NCI-H748 treated with DMSO at 0.1 percent for 48 hours (cell line): ENCODE measurements at regions not wholly inside any gene's neighbourhood (a gene's known extent, or its start where the extent isn't known, plus 50 kb on each side); places are given as distances from the start of the nearest gene placed in this dataset.

Experiments used
- DNase-seq: peaks from one replicate; lab custom pipeline; 2025; lab: John Stamatoyannopoulos, UW

DNA sequence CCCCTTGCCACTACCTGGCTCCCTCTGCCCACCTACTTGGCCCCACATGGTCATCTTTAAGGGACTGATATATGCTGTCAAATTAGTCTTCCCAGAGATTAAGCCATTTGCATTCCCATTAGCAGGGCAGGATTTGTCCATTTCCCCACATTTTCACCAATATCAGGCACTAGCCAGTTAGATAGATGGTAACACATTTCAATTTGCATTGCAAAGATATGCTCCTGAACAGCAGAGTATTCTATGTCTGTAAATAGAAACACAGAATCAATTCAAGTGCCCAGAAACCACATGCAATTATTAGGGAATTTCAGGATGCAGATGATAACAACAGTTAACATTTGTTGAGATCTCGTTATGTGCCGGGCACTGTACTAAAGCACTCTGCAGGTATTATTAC lies 92.6 kb upstream of the IL12B start:
- DNase-seq: no peak

DNA sequence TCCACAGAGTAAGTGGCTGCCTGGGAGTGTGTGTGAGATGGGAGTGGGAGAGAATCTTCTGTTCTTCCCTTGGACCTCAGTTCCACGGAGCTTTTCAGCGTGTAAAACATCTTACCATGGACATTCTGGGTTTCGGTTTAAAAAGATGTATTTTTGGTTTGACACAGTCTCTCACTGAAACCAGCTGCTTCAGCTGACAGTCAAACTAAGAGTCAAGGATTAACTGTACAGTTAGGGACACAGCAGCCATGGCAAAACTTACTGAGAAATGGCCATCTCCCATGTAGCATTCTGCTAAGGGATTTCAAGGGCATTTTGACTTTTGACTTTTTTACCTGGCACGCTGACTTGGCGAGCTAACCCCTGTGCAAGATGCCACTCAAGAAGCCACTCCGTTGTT lies 93.8 kb upstream of the IL12B start:
- no peak for DNase-seq

DNA sequence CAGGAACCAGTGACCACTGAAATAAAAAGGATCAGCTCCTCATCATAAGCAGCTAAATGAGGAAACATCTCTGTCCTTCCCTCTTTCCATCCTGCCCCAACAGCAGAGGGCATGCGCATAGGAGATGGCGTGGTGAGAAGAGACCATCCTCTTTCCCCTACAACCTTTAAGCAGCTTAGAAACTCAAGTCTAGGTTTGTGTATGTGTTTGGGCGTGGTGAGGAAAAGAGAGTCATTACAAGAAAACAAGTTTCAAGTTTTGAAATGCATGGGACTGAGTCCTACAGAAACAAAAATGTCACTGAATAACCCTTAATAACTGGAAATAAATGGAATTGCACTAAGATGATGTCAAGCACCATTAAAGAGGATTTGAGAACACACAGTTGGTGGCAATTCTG lies 96.4 kb upstream of the IL12B start:
- DNase-seq: no peak

DNA sequence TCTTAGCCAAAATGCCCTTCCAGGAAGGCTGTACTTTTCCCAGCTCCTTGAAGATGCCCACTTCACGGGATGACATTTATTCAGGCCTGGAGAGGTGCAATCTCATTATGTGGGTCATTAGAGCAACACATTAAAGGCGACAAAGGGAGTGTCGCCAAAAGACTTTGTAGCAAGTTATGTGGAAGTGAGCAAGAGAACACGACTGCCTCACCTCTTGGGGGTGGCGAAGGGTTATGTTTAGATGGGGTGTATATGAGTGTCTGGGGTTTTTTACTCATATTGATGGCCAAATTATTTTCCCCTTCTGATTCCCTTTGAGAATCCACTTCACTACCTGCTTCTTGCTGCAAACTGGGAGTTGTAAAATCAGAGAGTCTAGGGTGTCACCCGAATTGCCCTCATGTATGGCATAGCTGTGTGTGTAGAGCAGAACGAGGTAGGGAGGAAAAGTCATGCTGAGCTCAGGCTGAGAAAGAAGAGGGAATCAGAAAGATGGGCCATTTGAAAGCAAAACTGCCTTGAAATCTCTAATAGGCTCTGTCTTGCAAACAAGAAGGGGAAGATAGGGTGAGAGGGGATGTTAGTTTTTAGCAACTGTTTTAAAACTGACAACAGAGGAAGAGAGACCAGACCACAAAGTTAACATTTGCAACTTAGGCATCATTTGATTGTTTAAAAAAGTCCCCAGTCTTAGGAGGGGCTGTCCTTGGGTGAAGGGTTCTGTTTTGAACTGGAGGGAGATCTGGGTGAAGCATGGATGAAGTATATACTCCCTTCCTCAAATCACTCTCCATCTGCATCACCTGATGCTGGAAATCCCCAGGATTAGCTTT lies 97.1 kb upstream of the IL12B start:
- no peak for DNase-seq

DNA sequence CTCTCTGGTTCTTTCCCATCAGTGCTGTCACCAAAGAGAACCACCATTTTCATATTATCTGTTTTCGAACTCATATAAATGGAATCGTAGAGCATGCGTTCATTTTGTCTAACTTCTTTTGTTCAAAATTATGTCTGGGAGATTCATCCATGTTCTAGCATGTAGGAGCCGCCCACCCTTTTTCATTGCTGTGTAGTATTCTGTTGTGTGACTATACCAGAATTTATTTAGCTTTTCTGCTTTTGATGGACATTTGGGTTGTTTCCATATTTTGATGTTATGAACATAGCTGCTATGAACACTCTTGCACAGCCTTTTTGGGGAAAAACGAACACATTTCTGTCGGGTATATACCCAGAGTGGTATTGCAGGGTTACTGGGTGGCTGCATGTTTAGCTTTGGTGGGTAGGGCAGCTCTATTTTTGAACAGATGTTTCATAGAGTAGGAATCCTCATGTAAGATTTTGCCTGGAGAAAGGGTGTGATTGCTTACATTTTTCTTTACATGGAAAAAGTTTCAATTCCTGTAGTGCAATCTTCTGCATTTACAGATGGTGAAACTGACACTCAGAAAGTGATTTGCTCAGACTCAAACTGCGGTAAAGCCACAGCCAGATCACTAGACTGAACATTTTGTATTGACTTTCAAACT lies 100.2 kb upstream of the IL12B start:
- DNase-seq: no peak

DNA sequence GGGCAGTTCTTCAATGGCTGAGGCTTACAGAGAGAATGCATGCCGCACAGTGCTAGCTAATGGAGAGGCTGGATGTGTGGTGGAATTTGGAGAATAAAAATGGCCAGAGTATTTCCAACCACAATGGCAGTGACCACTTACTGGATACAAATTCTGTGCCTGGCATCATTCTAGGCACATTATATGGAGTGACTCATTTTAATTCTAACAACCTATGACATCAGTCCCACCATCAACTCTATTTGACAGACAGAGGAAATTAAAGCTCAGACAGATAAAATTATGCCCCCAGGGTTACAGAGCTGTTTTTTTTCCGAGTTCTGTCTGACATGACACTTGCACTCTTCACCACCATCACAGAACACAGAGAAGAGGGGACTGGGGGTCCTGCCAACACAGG lies 105.6 kb upstream of the IL12B start:
- DNase-seq: no peak

DNA sequence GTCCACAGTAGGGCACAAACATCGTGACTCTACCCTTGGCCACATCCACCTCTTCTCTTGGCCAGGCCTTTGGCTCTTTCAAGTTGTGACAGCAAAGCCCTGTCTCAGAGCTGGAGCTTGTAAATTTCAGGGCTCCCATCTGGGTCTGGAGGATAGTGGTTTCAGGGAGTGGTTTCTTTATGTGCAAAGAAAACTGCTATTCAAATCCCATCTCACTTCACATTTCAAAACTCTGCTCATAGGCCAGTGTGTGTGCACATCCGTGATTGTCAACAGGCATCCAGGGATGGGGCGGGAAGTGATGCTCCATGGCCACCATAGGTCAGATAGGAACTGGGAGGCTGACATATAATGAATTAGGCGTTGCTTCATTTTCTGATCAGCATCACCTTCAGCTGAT lies 107.8 kb upstream of the IL12B start:
- DNase-seq: no peak

DNA sequence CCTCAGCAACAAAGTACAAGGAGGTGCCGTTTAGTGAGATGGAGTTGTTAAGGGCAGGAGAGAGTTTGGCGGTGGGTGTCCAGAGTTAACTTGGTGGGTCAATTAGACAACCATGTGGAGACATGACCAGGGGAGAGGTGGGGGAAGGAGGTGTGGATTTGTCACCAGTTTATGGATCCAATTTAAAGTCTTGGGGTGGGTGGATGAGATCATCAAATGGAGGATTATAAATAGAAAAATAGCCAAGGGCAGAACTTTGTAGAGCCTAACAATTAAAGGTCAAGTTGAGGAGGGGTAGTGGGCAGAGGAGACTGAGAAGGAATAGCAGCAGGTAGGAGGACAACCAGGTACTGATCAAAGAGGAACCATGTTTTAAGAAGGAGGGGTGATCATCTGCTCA lies 108.7 kb upstream of the IL12B start:
- no peak for DNase-seq

DNA sequence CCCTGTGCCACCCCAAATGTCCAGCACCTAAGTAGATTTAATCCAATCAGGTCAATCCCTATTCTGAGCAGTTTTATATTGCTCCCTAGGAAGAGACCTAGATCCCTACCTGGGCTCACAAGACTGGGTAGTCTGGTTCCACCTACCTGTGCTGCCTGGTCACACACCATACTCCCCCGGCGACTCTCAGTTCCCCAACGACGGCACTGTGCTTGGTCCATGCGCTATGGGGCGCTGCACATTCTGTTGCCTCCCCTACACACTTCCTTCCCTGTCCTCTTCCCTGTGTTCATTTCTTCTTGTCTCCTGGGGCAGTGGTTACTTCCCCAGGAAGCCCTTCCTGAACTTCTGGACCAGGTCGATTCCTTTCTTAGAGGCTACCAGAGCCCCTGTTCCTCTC lies 109.9 kb upstream of the IL12B start:
- no peak for DNase-seq

DNA sequence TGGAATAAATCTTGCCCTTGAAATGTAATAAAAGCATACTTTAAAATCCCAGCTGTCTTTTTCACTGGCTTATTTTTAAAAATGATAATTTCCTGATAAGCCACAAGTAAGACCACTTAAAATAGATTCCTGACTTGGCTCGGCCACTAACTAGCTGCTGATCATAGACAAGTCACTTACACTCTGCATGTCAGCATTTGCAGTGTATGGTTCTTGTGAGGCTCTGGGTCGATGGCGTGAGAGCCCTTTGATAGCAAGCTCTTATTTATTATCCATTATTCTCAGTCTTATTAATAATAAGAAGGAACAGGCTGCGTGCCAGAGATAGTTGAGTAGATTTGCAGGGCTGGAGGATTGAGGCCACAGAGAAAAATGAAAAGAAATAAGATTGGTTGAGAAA lies 110.7 kb upstream of the IL12B start:
- DNase-seq: no peak

DNA sequence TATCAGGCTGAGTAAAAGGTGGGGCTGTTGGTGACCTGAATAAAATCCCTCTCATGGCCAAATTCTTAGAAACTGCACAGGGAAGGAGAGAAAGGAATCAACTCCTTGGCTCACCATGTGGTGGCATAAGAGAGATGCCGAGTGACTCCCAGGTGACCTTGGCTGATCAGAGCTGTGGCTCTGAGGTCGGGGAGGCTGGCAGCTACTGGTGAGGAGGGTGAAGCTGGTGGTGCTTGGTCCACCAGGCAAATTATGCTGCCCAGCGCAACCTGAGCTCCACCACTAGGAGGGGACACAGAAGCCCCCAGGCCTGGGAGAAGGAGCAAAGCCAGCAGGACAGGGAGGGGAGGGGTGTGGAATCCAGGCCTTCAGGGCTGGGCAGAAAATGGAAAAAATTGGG lies 111.2 kb upstream of the IL12B start:
- DNase-seq: no peak

DNA sequence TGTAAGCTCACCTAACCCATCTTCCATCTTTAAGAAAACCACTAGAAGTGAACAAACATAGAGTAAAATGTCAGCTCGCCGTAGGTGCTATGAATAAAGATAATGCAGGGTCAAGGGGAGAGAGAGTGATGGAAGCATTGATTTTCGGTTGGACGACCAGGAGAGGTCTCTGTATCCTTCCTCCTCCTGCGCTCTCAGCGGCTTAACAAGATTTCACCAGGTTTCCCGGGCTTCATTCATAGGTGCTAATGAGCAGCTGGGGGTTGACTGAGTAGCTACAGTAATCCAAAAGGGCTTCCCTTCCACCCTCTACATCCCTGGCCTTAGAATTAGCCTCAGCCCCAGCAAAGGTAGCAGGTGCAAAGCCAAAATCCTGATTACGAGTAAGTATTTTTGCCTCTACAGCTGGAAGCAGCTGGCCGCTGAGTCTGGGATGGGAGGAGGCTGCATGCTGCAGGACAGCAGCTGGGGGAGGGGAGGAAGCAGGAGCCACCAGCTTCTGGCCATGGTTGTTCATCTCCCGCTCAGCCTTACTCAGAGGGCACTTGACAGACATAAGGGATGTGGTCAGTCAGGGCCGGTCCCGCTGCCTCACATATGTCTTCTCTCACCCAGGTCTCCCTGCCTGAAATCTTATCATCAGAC lies 112.0 kb upstream of the IL12B start:
- DNase-seq: no peak

DNA sequence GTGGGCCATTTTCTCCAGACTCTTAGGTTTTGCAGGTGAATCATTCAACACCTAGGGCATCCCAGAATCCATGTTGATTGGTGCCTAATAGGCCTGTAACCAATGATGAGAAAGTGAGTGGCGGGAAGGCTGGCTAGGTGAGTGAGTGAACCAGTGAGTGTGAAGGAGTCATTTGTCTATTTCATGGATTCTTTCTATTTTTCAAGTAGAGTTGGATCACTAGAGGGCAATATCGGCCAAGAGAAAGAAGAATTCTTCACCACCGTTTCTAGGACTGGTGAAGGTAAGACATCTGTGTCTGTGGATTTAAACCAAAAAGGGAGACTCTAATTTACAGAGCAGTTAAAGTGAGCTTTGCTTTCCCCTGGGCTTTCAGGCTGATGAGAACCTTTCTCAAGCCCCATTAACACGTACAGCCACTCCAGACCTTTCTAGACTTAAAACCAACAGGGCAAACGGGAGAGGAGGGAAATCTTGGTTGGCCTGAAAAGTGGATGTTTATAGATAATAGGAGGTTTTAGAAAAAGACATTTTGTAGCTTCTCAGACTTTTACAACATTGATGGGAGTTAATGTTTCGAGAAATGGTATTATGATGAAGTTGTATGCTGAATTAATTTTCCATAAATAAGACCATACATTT lies 114.3 kb upstream of the IL12B start:
- peak; percentile 63 for DNase-seq

DNA sequence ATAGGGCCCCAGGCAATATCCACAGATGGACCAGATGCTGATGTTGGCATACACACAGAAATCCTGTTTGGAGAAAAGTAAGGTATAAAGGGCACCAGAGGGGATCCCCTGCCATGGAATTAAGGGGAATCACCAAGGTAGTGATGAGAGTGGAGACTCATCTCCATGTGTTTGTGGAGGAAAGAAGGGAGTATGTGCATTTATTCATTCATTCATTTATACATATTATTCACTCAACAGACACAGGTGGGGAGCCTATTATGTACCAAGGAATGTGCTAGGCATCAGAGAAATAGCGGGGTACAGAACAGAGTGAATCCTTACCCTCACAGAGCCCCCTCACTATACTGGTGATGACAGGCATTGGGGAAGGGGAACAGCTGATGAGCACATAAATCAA lies 116.8 kb upstream of the IL12B start:
- no peak for DNase-seq

DNA sequence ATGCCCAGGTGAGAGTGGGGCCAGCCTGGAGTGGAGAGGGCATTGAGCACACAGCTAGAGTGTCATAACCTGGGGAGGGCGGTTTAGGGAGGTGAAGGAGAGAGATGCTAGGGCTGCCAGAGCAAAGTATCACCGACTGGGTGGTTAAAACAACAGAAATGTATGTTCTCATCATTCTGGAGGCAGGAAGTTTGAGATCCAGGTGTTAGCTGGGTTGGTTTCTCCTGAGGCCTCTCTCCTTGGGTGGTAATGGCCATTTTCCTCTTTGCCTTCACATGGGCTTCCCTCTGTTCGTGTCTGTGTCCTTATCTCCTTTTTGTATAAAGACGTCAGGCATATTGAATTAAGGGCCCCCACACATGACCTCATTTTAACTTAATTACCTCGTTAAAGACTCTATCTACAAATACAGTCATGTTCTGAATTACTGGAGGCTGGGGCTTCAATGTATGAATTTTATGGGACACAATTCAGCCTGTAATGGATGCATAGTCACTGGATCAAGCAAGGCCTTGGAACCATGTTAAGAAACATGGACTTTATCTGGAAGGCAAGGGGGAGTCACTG lies 118.6 kb upstream of the IL12B start:
- no peak for DNase-seq

DNA sequence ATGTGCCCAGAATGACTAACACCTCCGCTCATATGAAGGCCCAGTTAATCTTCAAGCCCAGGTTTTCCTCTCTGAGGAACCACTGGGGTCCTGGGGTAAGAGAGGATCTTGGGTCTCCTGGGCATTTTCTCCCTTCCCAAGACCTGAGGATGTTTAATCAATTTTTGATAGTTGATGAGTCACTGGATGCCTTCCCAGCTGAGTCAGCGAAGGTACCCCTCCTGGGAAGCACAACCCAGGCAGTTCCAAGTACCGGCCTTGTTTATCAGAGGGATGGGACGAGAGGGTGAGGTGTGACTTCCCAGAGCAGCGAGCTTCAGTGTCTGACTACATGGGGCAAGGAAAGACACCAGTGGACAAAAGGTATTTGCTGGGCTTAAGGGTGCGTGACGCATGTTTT lies 119.6 kb upstream of the IL12B start:
- DNase-seq: no peak

DNA sequence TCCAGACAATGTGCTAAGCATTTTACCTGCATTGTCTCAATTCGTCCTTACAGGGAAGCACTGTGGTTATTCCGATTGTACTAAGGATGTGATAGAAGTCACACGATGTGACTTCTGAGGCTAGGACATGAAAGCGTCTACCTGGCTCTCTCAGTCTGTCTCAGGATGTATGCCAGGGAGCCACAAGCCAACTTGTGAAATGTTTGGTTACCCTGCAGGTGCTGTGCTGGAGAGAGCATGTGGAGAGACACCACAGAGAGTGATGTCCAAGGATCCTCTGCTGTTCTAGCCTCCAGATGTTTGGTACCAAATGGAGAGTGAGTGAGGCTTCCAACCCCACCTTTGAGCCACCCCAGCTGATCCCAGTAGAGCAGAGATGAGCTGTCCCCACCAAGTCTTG lies 120.1 kb upstream of the IL12B start:
- DNase-seq: no peak

DNA sequence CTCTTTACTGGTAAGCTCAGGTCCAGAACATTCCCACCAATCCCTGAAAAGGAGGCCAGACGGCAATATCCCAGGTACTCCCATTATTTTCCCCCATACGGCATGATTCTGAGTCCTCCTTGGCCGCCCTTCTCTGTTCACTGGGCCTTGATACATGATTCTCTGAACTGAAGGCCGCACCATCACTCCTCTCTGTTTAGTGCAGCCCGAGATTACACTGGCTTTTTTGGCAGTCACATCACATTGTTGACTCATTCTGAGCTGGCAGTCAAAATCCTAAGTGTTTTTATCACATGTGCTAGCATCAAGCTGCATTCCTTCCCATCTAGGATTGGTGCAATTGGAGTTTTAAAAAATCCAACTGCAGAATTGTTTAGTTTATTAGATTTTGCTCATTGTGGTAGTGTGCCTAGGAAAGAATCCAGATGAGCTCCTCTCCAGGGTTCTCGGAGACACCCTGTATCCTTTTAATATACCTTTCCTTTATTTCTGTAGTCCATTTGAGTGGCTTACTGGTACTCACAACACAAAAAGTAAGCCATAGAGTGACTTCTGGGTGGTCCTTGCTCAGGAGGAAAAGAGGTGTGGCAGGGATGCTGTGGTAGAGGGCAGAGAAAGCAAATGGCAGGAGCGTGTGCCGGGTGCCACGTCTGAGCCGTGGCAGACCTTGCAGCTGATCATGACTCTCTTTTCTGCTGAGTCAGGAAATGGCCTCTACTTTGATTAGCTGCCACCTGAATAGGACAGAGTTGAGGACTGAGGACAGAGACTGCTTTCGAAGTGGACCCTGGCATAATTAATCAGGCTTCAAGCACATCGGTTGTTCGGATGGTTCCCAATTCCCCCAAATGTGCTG lies 121.1 kb upstream of the IL12B start:
- no peak for DNase-seq

DNA sequence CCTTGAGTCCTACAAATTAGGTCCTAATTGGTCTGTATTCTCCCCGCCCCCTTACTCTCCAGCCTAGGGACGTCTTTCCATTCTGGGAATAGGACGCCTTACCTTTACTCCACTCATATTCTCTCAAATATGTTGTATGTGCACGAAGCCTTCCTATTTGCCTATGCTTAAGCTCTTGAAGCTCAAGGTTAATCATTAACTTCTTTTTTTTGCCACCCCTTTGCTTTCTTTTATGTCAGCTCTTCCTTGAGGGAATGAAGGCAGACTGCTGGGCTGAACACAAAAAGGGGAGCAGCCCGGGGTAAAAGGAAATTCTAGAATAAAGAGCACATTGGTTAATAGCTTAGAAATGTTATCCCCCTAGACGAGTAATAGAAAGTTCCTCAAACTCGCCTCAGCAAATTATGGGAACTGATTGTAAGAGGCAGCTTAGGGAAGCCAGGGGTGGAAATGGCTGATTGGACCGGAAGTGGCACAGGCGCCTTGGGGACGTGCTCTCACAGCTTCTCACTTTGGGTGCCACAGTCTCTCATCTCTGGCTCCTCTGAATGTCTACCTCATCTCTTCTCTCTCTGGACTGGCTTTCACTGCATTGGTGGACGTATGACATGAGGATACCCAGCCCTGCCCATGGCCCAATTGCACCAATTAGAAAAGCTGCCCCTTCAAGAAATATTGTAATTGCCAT lies 122.3 kb upstream of the IL12B start:
- DNase-seq: no peak

DNA sequence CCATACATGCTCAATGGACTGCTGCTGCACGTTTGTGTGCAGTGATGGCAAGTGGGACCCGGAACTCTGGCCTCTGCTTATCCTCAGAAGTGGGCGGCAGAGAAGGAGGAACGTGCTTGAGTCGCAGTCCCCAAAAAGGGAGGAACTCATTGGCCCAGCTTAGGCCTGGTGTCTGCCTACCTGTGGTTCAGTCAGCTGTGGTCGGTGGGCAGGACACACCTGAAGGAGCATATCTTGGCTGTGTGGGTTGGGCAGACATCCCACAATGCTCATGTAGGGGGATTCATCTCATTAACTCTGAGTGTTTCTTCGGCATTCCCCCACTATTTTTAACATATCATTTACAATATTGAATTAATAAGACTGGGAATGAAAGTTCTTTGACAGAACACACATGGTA lies 122.9 kb upstream of the IL12B start:
- no peak for DNase-seq

DNA sequence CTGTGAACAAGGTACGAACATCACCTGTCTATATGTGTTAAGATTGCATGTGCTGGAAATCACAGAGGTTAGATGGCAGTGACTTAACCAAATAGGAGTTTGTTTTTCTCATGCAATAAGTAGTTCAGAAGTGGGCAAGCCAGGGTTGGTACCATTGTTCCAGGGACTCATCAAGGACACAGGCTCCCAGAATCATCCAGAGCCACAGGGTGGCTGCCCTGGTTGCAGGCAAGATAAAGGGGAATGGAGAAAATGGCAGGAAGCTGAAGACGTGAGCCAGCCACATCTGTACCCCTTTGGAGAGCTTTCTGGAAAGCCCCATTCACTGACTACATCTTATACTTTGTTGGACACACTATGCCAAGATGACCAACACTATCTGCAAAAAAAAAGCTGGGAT lies 126.0 kb upstream of the IL12B start:
- no peak for DNase-seq
